IMR-90 (cell line): ENCODE measurements at regions not wholly inside any gene's neighbourhood (a gene's known extent, or its start where the extent isn't known, plus 50 kb on each side); places are given as distances from the start of the nearest gene placed in this dataset.

Experiments used
- CEBPB ChIP-seq: IDR thresholded peaks from 2 replicates; pipeline ENCODE4 v1.6.1; 2012; ENCODE audit warnings: low read depth, low read length, improper control_type of control experiment
- CTCF ChIP-seq: conservative IDR thresholded peaks from 2 replicates; pipeline ENCODE4 v1.5.1; 2012; ENCODE audit warnings: mild to moderate bottlenecking, low read depth, low read length, improper control_type of control experiment
- MXI1 ChIP-seq: IDR thresholded peaks from 2 replicates; pipeline ENCODE4 v1.6.1; 2012; ENCODE audit warnings: low read depth, mild to moderate bottlenecking, low read length, moderate library complexity, borderline replicate concordance
- POLR2A ChIP-seq: IDR thresholded peaks from 2 replicates; pipeline ENCODE4 v1.6.1; 2012; ENCODE audit warnings: mild to moderate bottlenecking, low read depth, low read length
- SMC3 ChIP-seq: fragments of 150-350 bp; IDR thresholded peaks from 2 replicates; pipeline ENCODE4 v1.6.1; 2016; ENCODE audit warnings: low read depth, mild to moderate bottlenecking, antibody characterized with exemption, low read length, moderate library complexity
- USF2 ChIP-seq: fragments of 150-350 bp; IDR thresholded peaks from 2 replicates; pipeline ENCODE4 v1.6.1; 2017; ENCODE audit warnings: mild to moderate bottlenecking, antibody characterized with exemption, low read length, low read depth

- TF ChIP-seq CTCF (no peak), MXI1 (no peak), SMC3 (no peak), USF2 (no peak), POLR2A (no peak), CEBPB (no peak)
These were observed 746.1 kb downstream of the C12orf50 start for GRCh38 chr12:87283111-87283510.
